T-helper 1 cell treated with Interleukin-12 subunit alpha and Interleukin-12 subunit beta and Interleukin-4 antibody, amounts not matched to agents 30 ng/mL and 1 ng/mL, for 36 hours (primary cell): ENCODE measurements at regions not wholly inside any gene's neighbourhood (a gene's known extent, or its start where the extent isn't known, plus 50 kb on each side); places are given as distances from the start of the nearest gene placed in this dataset.

Experiments used
- intact Hi-C: fragments of 100-400 bp; cut with micrococcal nuclease; formaldehyde crosslinking; loops from one replicate; pipeline ENCODE4 v1.15.1; 2024

DNA sequence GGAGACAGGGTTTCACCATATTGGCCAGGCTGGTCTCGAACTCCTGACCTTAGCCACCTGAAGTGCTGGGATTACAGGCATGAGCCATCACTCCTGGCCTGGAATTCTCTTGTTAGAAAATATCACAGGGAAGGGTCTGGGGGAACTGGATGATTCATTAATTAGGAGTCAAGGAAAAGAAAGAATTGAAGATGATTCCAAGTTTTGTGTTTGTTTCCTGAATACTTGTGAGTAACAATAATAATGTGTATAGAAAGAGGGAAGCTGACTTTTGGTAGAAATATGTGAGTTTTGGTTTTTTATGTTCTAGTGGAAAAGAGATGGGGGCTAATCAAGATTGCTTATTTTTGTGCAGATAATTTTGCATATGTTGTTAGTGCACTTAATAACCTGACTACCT is 77.3 kb upstream of the CLNK start:
- intact Hi-C loops: no loop called here

DNA sequence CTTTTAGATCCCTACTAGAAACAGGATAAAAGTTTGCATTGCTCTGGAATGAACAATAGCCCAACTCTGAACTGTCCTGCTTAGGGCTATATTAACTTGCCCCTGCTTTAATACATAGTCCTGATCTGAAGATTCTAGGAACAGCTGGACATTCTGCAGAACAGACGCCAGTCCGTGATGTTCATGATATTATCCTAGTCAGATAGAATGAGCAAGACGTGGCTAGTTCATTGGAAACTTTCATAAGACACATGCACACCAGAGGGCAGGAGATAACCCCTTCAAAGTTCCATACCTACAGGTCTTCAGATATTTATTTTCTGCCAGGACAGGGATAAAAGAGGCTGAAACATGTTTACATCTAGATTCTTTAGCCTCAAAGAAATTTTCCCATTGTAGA is 75.5 kb upstream of the CLNK start:
- intact Hi-C loops: no loop called here

DNA sequence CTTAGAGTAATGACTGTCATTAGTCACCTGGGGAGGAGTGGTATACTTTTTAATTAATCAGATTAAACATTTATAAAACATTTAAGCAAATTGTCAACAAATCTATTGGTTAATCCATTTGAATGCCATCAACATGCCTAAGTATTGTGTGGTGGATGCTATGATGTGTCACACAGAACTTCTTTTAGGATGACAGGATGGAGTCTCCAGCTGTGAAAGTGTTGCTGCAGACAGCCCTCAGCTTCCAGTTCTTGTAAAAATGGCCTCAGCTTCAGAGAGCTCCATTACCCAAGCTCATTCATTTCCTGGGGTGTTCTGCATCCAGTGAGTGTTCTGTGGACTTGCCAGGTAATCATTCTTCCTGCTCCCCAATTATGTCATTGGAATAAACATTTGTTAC is 74.3 kb upstream of the CLNK start:
- intact Hi-C loops: no loop called here

DNA sequence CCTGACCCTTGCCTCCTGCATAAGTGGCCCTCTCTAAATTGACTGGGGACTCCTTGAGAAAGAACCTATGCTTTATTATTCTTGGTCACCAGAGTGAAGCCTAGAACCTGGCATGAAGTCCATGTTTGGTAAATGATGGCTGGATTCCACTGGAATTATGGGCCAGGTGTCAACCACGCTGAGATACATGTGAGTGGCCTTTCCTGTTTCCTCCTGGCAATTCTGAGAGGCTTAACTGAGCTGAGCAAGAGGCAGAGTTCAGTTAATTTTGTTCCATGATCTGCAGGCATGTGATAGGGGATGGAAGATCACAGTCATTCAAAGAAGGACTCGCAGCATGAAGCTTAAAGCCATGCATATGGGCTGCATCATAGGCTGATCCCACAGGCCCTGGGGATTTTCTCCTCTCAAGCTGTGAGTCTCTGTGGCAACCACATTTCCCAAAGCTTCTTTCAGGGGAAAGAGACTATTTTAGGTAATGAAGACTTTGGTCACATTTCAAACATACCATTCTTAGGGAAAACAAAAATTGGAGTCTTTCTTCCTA is 69.4 kb upstream of the CLNK start:
- intact Hi-C loops: no loop called here

DNA sequence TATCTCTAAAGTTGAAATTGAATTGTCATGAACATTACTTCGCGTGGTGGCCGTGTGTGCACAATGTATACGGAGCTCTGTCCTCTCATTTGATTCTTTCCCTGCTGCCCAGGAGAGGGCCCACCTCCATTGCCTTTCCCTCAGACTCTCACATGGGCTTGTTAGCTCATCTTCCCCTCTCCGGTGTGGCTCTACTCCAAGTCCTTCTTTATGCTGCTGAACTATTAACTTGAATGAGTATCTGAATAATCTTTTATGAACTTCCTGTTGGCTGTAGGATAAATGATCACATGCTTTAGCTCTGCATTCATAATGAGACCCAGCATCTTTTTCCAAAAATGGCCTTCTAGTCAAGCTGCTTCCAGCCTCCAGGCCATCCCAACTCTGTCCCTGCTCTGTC is 68.8 kb upstream of the CLNK start:
- intact Hi-C loops: no loop called here

DNA sequence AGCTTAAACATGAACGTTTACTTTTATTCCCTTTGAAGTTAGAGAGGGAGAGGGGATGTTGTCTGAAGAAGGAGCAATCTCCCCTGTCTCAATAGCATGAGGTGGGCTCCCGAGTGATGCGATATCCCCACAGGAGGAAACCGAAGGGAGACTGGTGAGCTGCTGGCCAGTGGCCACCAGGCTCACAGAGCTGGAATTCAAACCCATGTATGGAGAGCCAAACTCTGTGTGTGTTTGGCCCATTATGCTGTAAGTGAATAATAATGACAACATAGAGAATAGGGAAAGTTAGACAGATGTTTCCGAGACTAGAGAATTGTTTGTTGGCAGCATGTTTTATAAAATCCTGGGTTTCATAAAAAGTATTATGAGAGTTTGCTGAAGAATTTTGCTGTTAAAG is 66.1 kb upstream of the CLNK start:
- intact Hi-C loops: no loop called here

DNA sequence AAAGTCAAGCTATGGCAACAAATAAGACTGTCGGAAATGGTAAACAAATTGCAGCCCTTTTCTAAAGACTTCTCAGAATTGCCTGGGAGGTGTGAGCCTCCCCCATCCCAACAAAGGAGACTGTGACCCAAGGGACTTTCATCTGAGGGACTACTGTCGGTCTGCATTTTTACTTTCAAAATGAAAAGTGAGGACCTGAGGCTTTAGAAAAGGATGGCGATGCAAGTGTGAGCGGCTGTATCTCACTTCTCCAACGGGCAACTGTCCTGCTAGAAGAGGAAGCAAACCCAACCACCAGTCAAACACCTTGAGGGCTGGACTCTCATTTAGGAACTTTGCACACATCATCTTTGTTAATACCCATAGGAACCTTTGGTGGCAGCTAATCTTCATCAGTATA is 62.6 kb upstream of the CLNK start:
- intact Hi-C loops: no loop called here

DNA sequence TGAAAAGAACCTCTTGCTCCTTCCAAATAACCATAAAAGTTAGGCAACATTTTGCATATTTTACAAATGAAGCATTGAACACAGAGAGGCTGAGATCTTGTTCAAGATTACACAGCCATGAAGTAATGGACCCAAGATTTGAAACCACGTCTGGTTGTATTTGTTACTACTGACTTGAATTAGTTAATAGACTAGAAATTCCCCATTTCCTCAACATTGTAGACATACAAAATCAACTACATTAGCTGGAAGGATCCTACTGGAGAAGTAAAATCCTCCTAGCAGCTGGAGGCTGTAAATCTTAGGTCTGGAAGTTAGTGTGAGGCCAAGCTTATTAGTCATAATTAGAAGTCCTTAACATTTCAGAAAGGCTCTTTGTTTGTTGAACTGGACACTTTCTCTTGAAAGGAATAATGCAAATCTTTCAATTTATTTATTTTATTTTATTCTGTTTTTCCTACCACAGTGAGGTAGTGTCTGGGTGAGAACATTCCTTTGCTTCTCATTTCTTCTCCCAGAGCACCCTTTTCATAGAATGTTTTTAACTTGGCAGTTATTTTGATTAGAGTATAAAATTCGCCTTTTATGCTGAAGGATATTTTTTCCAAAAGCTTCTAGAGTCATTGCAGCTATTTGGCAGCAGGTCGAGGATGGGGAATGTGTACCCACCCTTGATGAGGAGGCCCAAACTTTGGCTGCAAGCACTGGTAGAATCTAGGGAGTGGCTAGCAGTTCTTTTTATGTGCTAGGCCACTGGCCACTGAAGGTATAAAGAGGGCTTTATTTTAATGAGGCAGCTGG is 62.0 kb upstream of the CLNK start:
- intact Hi-C loops: no loop called here

DNA sequence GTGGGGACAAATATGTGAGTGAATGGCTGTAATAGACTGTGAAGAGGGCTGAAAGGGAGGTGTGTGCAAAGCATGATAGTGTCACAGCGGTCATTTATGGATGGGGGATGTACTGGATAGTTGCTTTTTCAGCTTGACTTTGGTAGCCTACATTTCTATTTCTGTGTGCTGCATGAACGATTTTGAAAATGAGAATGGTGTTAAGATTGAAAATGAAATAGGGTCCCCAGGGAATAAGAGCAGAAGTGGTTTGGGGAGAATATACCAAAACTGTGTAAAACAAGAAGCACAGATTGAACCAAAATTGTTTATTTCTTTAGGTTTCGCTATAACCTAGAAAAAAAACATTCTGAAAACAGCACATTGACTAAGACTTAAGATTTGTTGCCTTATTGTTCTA is 58.8 kb upstream of the CLNK start:
- intact Hi-C loops: loop anchor here (5.0 kb wide), 1 partner anchor 39 kb away; no protein-coding TSS in a partner anchor

DNA sequence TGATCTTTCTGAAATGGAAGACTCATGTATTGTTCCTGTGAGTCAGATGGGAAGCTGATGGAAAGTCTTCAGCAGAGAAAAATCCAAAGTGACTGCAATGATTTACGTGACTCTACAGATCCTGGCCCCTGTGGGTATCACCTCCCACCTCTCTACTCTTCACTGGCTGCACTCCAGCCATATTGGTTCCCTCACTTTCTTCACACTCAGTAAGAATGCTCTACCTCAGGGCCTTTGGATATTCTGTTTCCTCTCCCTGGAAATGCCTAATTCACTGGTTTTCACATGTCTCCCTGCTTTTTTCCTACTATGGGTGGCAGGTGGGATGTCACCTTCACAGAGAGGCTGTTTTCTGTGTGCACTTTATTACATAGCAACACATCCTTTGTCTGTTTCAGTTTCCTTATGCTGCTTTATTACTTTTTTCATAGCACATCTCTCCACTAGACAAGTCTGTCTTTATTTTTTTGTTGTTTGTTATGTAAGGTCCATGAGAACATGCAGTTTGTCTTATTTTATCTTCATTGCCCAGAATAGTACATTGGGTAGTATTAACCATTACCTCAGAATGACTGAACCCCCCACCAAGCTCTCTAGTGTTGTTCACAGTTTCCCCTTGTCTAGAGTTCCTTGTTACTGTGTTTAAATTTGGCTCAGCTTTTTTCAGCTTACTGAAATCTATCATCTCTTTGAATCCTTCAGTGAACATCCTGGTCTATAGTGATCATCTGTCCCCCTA is 57.6 kb upstream of the CLNK start:
- intact Hi-C loops: loop anchor here (5.0 kb wide), 1 partner anchor 40 kb away; no protein-coding TSS in a partner anchor

DNA sequence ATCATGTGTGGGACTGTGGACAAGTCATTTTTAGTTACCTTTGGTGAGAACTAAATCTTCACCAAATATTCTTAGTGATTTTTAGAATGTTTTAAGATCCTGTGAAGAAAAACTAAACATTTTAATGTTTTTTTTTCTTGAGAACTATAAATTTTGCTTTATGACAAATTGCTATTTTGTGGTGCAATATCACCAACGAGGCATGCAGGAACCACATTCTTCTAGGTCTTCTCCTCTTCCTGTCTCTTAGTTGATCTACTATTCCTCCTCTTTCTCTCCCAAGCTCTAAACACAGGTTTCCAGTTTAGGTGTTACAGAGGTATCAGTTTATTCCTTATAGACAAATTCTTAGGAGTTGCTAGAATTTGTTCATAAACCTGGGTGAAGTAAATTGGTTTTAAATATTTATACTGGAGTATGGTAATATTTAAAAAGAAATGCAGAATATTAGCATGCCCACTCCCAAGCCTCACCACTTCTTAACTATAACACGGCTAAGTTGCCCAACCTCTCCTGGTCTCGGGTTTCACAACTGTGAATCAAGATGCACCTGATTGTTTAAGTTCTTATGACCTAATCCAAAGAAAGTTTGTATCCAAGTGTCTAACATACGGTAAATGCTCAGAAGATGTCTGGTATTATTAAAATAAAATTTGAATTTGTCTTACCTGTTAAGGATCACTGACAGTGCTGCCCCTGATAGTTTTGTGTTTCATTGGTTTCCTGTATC is 56.5 kb upstream of the CLNK start:
- intact Hi-C loops: loop anchor here (5.0 kb wide), 1 partner anchor 41 kb away; no protein-coding TSS in a partner anchor

DNA sequence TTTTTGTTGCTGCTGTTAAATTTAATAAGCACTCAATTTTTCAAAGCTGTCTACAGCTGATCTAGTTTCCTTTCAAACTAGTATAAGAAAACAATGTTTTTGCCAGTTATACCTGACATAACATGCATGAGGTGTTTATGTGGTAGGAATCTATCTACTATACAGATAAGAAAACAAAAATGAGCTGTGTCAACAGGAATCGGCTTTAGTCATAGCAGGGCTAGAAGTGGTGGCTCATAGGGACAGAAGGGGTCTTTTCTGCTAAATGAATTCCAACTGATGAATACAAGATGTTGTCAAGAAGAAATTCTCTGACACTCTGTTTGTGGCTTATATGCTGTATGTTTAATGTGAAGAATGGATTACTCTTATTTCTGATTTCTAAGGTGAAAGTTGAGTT is 55.7 kb upstream of the CLNK start:
- intact Hi-C loops: loop anchor here (5.0 kb wide), 1 partner anchor 42 kb away; no protein-coding TSS in a partner anchor

DNA sequence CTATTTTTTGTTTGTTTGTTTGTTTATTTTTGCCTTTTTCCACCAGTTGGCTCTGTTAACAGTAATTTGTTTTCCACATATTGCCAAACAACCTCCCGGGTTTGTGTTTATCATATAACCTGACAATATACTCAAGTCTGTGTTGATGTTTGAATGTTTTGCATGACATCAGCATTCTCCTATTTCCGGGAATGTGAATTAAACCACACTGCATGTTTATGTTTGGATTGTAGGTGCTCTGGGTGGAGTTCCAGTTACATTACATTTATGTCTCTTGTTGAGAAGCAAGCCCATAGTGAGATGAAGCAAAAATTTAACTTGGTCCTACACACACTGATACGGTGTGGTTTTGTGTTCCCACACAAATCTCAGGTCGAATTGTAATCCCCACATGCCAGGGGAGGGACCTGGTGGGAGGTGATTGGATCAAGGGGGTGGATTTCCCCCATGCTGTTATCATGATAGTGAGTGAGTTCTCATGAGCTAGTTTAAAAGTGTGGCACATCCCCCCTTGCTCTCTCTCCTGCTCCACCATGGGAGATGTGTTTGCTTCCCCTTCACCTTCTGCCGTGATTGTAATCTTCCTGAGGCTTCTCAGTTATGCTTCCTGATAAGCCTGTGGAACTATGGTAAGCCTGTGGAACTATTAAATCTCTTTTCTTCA is 54.4 kb upstream of the CLNK start:
- intact Hi-C loops: no loop called here

DNA sequence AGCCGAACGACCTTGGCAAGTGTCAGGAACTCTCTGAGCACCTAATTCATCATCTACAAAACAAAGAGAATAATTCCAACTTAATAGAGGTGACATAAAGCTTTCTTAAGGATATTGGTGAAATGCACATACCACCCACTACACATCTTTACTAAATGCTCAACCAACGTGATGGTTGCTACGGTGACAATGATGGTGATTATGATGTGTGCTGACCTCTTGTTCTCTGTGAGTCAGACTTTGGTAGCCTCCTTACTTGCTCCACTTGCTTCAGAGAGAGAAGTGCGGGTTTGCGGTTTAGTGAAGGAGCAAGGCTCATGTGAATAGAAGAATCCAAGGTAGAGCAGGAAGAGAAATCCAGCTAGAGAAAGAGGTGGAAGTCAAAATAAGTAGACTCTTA is 52.8 kb upstream of the CLNK start:
- intact Hi-C loops: no loop called here

DNA sequence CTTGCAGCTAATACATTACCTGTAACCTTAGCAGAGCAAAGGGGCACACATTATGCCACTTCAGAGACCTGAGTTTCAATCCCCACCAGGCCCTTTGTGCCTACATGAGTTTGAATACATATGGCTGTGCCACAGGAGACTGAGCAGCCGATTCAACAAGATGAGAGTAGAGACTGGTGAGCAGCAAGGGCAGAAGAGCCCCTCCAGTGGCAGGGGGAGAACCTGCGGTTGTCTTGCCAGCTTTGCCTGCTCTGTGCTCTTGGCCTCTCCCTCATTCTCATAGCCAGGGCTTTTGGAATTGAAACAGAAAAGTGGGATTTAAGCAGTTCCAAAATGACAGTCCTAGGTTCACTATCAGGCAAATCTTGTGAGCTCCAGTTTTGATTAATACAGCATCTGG is 52.3 kb upstream of the CLNK start:
- intact Hi-C loops: no loop called here

DNA sequence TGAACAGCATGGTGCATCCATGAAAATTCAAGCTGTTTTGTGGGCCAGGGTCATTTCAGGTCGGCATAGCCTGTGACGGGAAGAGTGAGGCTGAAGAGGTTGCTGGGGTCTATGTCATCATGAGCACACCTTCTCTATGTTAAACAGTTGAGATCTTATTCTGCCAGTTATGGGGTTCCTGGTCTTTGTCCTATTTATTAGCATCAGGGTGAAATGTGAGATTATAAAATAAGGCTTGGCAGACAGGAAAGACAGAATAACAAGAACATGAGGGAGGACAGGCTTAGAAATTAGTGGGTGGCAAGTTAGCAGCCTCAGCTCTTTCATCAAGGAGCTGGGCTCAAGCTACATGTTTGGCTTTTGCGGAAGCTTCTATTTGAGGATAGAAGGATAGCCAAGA is 51.7 kb upstream of the CLNK start:
- intact Hi-C loops: no loop called here

DNA sequence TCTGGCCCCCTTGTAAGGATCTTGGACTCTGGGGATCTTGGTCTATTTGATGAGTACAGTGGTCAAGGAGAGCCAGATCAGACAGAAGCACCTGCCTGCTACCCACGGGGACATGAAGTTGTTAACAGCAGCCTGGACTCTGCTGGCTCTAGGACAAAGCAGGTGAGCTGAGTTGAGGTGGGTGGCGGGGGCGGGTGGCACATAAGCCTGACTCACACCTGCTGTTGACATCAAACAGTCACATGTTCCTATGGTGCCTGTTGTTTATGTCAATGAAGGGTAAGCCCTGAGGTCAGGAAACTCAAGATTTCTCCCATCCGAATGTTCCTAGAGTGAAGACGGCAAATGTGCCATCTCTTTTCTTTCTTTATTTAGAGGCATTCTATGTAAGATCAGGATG is 50.1 kb upstream of the CLNK start:
- intact Hi-C loops: loop anchor here (5.0 kb wide), 4 partner anchors 118 to 732 kb away; partner anchors contain the start of gene WDR1
